K562 (cell line): ENCODE measurements at regions not wholly inside any gene's neighbourhood (a gene's known extent, or its start where the extent isn't known, plus 50 kb on each side); places are given as distances from the start of the nearest gene placed in this dataset.

ENCODE experiments used
- ATAC-seq: fragments of 200-7000 bp; cut with Tn5 transposase; 3 replicates; pipeline ENCODE4 v1.9.1; 2020; ENCODE audit warnings: moderate library complexity
- BruUV-seq: library from RNA; stranded (reverse); fragments of 400-500 nt; replicated peaks from 2 replicates; lab custom pipeline; 2021; lab: Mats Ljungman, UMichigan
- CTCF ChIA-PET: fragments of 300-600 bp; formaldehyde crosslinking; extraction: SDS; loops from one replicate; lab custom pipeline; 2021; ENCODE audit warnings: low intra/inter-chr PET ratio; lab: Yijun Ruan, JAX
- POLR2A ChIA-PET: fragments of 300-600, 350-650 bp; sonication (Branson Sonifier 250); formaldehyde crosslinking; extraction: SDS; loops from one replicate; lab custom pipeline; 2021; ENCODE audit warnings: antibody characterized with exemption, inconsistent platforms; lab: Yijun Ruan, JAX
- DNase-seq, 4 experiments: peaks; one replicate each; pipeline versions ENCODE4 v3.0.0 to v3.0.0-alpha.2; 2011 to 2018; ENCODE audit warnings: low spot score in 3 of 4, mixed read lengths in 3 of 4; ENCODE audit errors: extremely low read depth in 1 of 4
- FAIRE-seq: peaks from 2 replicates; lab custom pipeline; 2011; peaks lifted over from hg19 to GRCh38; lab: Jason Lieb, UNC
- H2AFZ ChIP-seq: 2 replicates; pipeline ENCODE4 v1.6.0; 2011; ENCODE audit warnings: low read depth, low read length, control low read depth, inconsistent platforms
- H3K27ac ChIP-seq: fragments of 200-600 bp; 3 replicates; pipeline ENCODE4 v1.8.0; 2011; ENCODE audit warnings: low read depth, mild to moderate bottlenecking, control low read depth, inconsistent platforms, low read length, moderate library complexity, mixed read lengths; ENCODE audit errors: extremely low read depth
- H3K27me3 ChIP-seq, 2 experiments: fragments of 300-600 bp in 1 of 2; 2 replicates in 1 of 2; 3 replicates in 1 of 2; pipeline versions ENCODE4 v1.6.0 to v1.8.0; 2011; ENCODE audit warnings: inconsistent platforms in 2 of 2, low read length in 2 of 2, mild to moderate bottlenecking in 1 of 2, mixed read lengths in 1 of 2, moderate library complexity in 1 of 2; ENCODE audit not compliant: control insufficient read depth in 2 of 2, insufficient read depth in 2 of 2
- H3K36me3 ChIP-seq: fragments of 300-600 bp; 3 replicates; pipeline ENCODE4 v1.8.0; 2011; ENCODE audit warnings: mild to moderate bottlenecking, low read length, inconsistent platforms; ENCODE audit not compliant: control insufficient read depth, insufficient read depth
- H3K4me1 ChIP-seq, 2 experiments: fragments of 200-600 bp in 1 of 2; replicated peaks in 1 of 2; 2 replicates in 1 of 2; 3 replicates in 1 of 2; pipeline versions ENCODE4 v1.5.1 to v1.8.0; 2011; ENCODE audit warnings: inconsistent platforms in 2 of 2, low read length in 2 of 2, mild to moderate bottlenecking in 1 of 2, mixed read lengths in 1 of 2, moderate library complexity in 1 of 2; ENCODE audit not compliant: control insufficient read depth in 2 of 2, insufficient read depth in 2 of 2
- H3K4me2 ChIP-seq: 2 replicates; pipeline ENCODE4 v1.6.1; 2011; ENCODE audit warnings: low read length, control low read depth, inconsistent platforms, mixed read lengths; ENCODE audit not compliant: insufficient read depth
- H3K4me3 ChIP-seq: fragments of 200-600 bp; sonication (generic), shearing (Covaris generic); 2 replicates; pipeline ENCODE4 v1.5.1; 2016; ENCODE audit warnings: control low read depth, inconsistent platforms
- H3K79me2 ChIP-seq: fragments of 200-600 bp; 3 replicates; pipeline ENCODE4 v1.8.0; 2011; ENCODE audit warnings: low read length, inconsistent platforms; ENCODE audit not compliant: control insufficient read depth, insufficient read depth
- H3K9ac ChIP-seq, 2 experiments: 2 replicates each; pipeline versions ENCODE4 v1.6.0 to v1.6.1; 2011; ENCODE audit warnings: low read depth in 2 of 2, low read length in 2 of 2, control low read depth in 1 of 2, inconsistent platforms in 1 of 2, mild to moderate bottlenecking in 1 of 2, mixed read lengths in 1 of 2; ENCODE audit not compliant: insufficient read depth in 1 of 2
- H3K9me1 ChIP-seq: one replicate; pipeline ENCODE4 v1.6.0; 2011; ENCODE audit warnings: inconsistent platforms, mild to moderate bottlenecking, low read length, moderate library complexity; ENCODE audit not compliant: control insufficient read depth, insufficient read depth
- H3K9me3 ChIP-seq: replicated peaks from 2 replicates; pipeline ENCODE4 v1.5.1; 2011; ENCODE audit warnings: low read depth, low read length, inconsistent platforms; ENCODE audit not compliant: control insufficient read depth, insufficient read depth
- H4K20me1 ChIP-seq: replicated peaks from 2 replicates; pipeline ENCODE4 v1.6.1; 2011; ENCODE audit warnings: low read length, inconsistent platforms, mixed read lengths; ENCODE audit not compliant: control insufficient read depth, insufficient read depth
- CBX3 ChIP-seq, 2 experiments: IDR thresholded peaks; 1 replicate in 1 of 2; 2 replicates in 1 of 2; pipeline ENCODE4 v1.6.1; 2012; ENCODE audit warnings: inconsistent platforms in 2 of 2, low read length in 2 of 2, borderline replicate concordance in 1 of 2, control low read depth in 1 of 2
- CEBPB ChIP-seq: fragments of 450-650 bp; IDR thresholded peaks from 2 replicates; pipeline ENCODE4 v1.6.1; 2016; ENCODE audit warnings: missing genetic modification characterization, missing compliant biosample characterization
- NCOA2 ChIP-seq, 2 experiments: fragments of 450-650 bp; IDR thresholded peaks; 2 replicates each; pipeline ENCODE4 v1.6.1; 2018; ENCODE audit warnings: mild to moderate bottlenecking in 2 of 2, moderate library complexity in 1 of 2; ENCODE audit not compliant: partially characterized antibody in 2 of 2
- PHTF2 ChIP-seq: fragments of 250-450 bp; sonication (Bioruptor Pico); IDR thresholded peaks from 2 replicates; pipeline ENCODE4 v1.5.0; 2021; ENCODE audit warnings: mild to moderate bottlenecking
- POLR2G ChIP-seq: fragments of 200-400 bp; formaldehyde crosslinking; IDR thresholded peaks from 2 replicates; pipeline ENCODE4 v1.6.1; 2017; ENCODE audit warnings: low read depth, mild to moderate bottlenecking, antibody characterized with exemption, low read length, moderate library complexity
- RFX5 ChIP-seq: IDR thresholded peaks from 2 replicates; pipeline ENCODE4 v1.6.1; 2011; ENCODE audit warnings: low read depth, mild to moderate bottlenecking, improper control_type of control experiment, low read length
- ZNF76 ChIP-seq: fragments of 250-450 bp; sonication (Bioruptor Pico); IDR thresholded peaks from 2 replicates; pipeline ENCODE4 v1.4.0; 2020; ENCODE audit warnings: mild to moderate bottlenecking, moderate library complexity, borderline replicate concordance
- ZNF764 ChIP-seq: fragments of 250-450 bp; sonication (Bioruptor Pico); IDR thresholded peaks from 2 replicates; pipeline ENCODE4 v1.4.0; 2020; ENCODE audit warnings: low read depth, mild to moderate bottlenecking, moderate library complexity
- WGBS: fragments of 100-300 bp; shearing (Covaris generic); methylation state at CpG from one replicate; pipeline ENCODE4 v1.1.6; 2016; ENCODE audit warnings: low coverage, mixed read lengths; ENCODE audit not compliant: insufficient coverage; ENCODE audit errors: missing lambda C conversion rate; 5-methylcytosine and 5-hydroxymethylcytosine counted together
- in situ Hi-C: fragments of 300-500 bp; cut with MboI; formaldehyde crosslinking; loops from 4 replicates; pipeline ENCODE4 v1.15.0; 2018; ENCODE audit warnings: inconsistent platforms, mixed read lengths
- intact Hi-C: fragments of 100-400 bp; cut with micrococcal nuclease; formaldehyde crosslinking; loops from 2 replicates; pipeline ENCODE4 v1.14.2; 2022
- TF ChIP-seq, protein P1 (sequence below): fragments of 450-650 bp; IDR thresholded peaks from 2 replicates; pipeline ENCODE4 v1.6.1; 2016; ENCODE audit warnings: mild to moderate bottlenecking
- TF ChIP-seq, protein P2 (sequence below), 3 experiments: IDR thresholded peaks in 2 of 3; conservative IDR thresholded peaks in 1 of 3; 2 replicates each; pipeline ENCODE4 v1.5.1; 2011 to 2012; ENCODE audit warnings: low read length in 3 of 3, mild to moderate bottlenecking in 3 of 3, control low read depth in 2 of 3, improper control_type of control experiment in 1 of 3, inconsistent platforms in 1 of 3, low read depth in 1 of 3, mixed read lengths in 1 of 3, moderate library complexity in 1 of 3; ENCODE audit not compliant: insufficient read depth in 2 of 3
- TF ChIP-seq, protein P3 (sequence below): fragments of 450-650 bp; IDR thresholded peaks from 2 replicates; pipeline ENCODE4 v1.6.1; 2016; ENCODE audit warnings: missing biosample characterization, missing genetic modification characterization

DNA sequence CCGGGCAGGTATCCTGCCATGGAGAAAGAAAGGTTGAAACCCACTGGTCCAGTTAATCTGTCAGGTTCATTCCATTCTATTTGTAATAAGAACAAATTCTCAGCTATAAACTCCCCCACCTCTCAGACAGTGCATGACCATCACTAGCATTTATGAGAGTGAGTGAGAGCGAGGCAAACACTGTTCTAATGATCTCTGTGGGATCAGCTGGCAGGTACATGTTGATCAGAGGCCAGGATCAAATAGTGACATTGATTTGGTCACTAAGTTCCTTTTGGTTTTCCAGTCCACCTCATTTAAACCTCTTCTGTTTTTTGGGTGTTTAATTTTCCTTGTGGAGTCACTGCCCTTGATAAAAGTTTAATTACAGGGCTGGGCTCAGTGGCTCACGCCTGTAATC is 423.1 kb upstream of the CHST9 start:
- no peak for DNase-seq
- no peak for FAIRE-seq
- H3K4me1 ChIP-seq = no peaks in the 10 kb centered on the region
- in situ Hi-C loops = no loop called here
- H3K9ac ChIP-seq = no peak overlapping the region
- no peak overlapping the region for H3K4me3 ChIP-seq
- intact Hi-C loops = no loop called here
- no peaks in the 10 kb centered on the region for H3K27me3 ChIP-seq
- TF ChIP-seq CBX3 (IDR thresholded peaks at IDR 0.05; ENCODE audit: borderline replicate concordance in 1 of 2, low read length in 2 of 2) (no peak), RFX5 (no peak)
- H2AFZ ChIP-seq = no peak overlapping the region
- H3K4me2 ChIP-seq = no peak overlapping the region
- no peaks in the 10 kb centered on the region for H4K20me1 ChIP-seq
- H3K79me2 ChIP-seq = no peaks in the 10 kb centered on the region
- H3K9me1 ChIP-seq = no peaks in the 10 kb centered on the region
- 2% methylated on average over 3 of the region's 3 CpGs for WGBS
- no peaks in the 10 kb centered on the region for H3K9me3 ChIP-seq
- BruUV-seq = no TSS peak
- ChIA-PET POLR2A (interaction anchor here (0.5 kb wide), 1 partner anchor 122 kb away, joined by 3 read pairs; no protein-coding TSS in a partner anchor), CTCF (no interaction called here)
- H3K36me3 ChIP-seq = no peaks in the 10 kb centered on the region
- ATAC-seq = no peak
- H3K27ac ChIP-seq = no peak overlapping the region

DNA sequence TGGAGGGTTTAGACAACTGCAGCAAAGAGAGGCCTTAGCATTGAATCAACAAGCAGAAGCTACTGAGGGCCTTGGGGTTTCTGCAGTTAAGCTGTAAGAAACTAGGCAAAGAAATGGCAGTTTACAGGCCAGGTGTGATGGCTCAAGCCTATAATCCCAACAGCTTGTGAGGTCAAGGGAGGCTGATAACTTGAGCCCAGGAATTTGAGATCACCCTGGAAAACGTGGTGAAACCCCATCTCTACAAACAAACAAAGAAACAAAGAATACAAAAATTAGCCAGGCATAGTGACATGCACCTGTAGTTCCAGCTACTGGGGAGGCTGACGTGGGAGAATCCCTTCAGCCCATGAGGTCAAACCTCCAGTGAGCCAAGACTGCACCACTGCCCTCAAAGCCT is 421.6 kb upstream of the CHST9 start:
- Histone ChIP-seq H3K4me3 (no peak overlapping the region), H3K4me2 (no peak overlapping the region), H3K9me1 (no peaks in the 10 kb centered on the region), H3K36me3 (no peaks in the 10 kb centered on the region), H3K79me2 (no peaks in the 10 kb centered on the region), H3K4me1 (no peaks in the 10 kb centered on the region), H3K9ac (no peak overlapping the region), H3K9me3 (no peaks in the 10 kb centered on the region), H3K27ac (no peak overlapping the region), H4K20me1 (no peaks in the 10 kb centered on the region), H3K27me3 (no peaks in the 10 kb centered on the region), H2AFZ (no peak overlapping the region)
- 0% methylated on average over 2 of the region's 2 CpGs for WGBS
- intact Hi-C loops (no loop called here), in situ Hi-C loops (no loop called here)
- ATAC-seq (no peak), DNase-seq (no peak), FAIRE-seq (no peak)
- ChIA-PET POLR2A (interaction anchor here (0.7 kb wide), 1 partner anchor 162 kb away, joined by 3 read pairs; no protein-coding TSS in a partner anchor), CTCF (no interaction called here)
- BruUV-seq = no TSS peak
- no peak for TF ChIP-seq NCOA2 (IDR thresholded peaks at IDR 0.05; ENCODE audit: partially characterized antibody in 2 of 2)
- TF ChIP-seq ZNF764 (CRISPR knock-in tag) = no peak
- TF ChIP-seq, protein P1, sequence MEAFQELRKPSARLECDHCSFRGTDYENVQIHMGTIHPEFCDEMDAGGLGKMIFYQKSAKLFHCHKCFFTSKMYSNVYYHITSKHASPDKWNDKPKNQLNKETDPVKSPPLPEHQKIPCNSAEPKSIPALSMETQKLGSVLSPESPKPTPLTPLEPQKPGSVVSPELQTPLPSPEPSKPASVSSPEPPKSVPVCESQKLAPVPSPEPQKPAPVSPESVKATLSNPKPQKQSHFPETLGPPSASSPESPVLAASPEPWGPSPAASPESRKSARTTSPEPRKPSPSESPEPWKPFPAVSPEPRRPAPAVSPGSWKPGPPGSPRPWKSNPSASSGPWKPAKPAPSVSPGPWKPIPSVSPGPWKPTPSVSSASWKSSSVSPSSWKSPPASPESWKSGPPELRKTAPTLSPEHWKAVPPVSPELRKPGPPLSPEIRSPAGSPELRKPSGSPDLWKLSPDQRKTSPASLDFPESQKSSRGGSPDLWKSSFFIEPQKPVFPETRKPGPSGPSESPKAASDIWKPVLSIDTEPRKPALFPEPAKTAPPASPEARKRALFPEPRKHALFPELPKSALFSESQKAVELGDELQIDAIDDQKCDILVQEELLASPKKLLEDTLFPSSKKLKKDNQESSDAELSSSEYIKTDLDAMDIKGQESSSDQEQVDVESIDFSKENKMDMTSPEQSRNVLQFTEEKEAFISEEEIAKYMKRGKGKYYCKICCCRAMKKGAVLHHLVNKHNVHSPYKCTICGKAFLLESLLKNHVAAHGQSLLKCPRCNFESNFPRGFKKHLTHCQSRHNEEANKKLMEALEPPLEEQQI = no peak
- no peak for TF ChIP-seq CEBPB (tag)
- TF ChIP-seq ZNF76 = no peak
- TF ChIP-seq POLR2G = no peak
- TF ChIP-seq, protein P2, sequence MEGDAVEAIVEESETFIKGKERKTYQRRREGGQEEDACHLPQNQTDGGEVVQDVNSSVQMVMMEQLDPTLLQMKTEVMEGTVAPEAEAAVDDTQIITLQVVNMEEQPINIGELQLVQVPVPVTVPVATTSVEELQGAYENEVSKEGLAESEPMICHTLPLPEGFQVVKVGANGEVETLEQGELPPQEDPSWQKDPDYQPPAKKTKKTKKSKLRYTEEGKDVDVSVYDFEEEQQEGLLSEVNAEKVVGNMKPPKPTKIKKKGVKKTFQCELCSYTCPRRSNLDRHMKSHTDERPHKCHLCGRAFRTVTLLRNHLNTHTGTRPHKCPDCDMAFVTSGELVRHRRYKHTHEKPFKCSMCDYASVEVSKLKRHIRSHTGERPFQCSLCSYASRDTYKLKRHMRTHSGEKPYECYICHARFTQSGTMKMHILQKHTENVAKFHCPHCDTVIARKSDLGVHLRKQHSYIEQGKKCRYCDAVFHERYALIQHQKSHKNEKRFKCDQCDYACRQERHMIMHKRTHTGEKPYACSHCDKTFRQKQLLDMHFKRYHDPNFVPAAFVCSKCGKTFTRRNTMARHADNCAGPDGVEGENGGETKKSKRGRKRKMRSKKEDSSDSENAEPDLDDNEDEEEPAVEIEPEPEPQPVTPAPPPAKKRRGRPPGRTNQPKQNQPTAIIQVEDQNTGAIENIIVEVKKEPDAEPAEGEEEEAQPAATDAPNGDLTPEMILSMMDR (IDR thresholded peaks at IDR 0.05 in 2 of 3, conservative IDR thresholded peaks at IDR 0.05 in 1 of 3; ENCODE audit: insufficient read depth in 2 of 3, low read depth in 1 of 3, low read length in 3 of 3) = no peak
- TF ChIP-seq, protein P3, sequence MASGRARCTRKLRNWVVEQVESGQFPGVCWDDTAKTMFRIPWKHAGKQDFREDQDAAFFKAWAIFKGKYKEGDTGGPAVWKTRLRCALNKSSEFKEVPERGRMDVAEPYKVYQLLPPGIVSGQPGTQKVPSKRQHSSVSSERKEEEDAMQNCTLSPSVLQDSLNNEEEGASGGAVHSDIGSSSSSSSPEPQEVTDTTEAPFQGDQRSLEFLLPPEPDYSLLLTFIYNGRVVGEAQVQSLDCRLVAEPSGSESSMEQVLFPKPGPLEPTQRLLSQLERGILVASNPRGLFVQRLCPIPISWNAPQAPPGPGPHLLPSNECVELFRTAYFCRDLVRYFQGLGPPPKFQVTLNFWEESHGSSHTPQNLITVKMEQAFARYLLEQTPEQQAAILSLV (tag) = no peak
- no peak for TF ChIP-seq PHTF2 (CRISPR knock-in tag)
